IMR-90 (cell line): ENCODE measurements at regions not wholly inside any gene's neighbourhood (a gene's known extent, or its start where the extent isn't known, plus 50 kb on each side); places are given as distances from the start of the nearest gene placed in this dataset.

ENCODE experiments used
- ATAC-seq: fragments of 200-7000 bp; cut with Tn5 transposase; 2 replicates; pipeline ENCODE4 v1.9.1; 2020; ENCODE audit warnings: low read depth, mild to moderate bottlenecking, moderate library complexity
- BruUV-seq: library from RNA; stranded (reverse); fragments of 400-500 nt; replicated peaks from 2 replicates; lab custom pipeline; 2021; lab: Mats Ljungman, UMichigan
- CTCF ChIA-PET: fragments of 300-600 bp; formaldehyde crosslinking; extraction: SDS; loops from one replicate; lab custom pipeline; 2021; ENCODE audit warnings: antibody characterized with exemption; lab: Yijun Ruan, JAX
- POLR2A ChIA-PET: fragments of 300-600 bp; sonication (Branson Sonifier 250); formaldehyde crosslinking; loops from one replicate; lab custom pipeline; 2022; ENCODE audit warnings: antibody characterized with exemption; ENCODE audit not compliant: unreplicated experiment; lab: Charles Lee
- DNase-seq: peaks from one replicate; pipeline ENCODE4 v3.0.0; 2013
- H2AFZ ChIP-seq: replicated peaks from 2 replicates; pipeline ENCODE3; 2013; ENCODE audit warnings: low read length, mild to moderate bottlenecking; ENCODE audit not compliant: poor library complexity
- H2AK5ac ChIP-seq: 2 replicates; pipeline ENCODE4 v1.6.1; 2013; ENCODE audit warnings: low read depth, low read length, inconsistent platforms
- H2AK9ac ChIP-seq: replicated peaks from 2 replicates; pipeline ENCODE3; 2013; ENCODE audit warnings: mild to moderate bottlenecking, low read depth, low read length, moderate library complexity; ENCODE audit not compliant: poor library complexity
- H2BK120ac ChIP-seq: 2 replicates; pipeline ENCODE4 v1.6.1; 2013; ENCODE audit warnings: low read depth, low read length, inconsistent platforms
- H2BK15ac ChIP-seq: 3 replicates; pipeline ENCODE4 v1.6.1; 2013; ENCODE audit warnings: low read depth, low read length, inconsistent platforms
- H2BK20ac ChIP-seq: 2 replicates; pipeline ENCODE4 v1.6.1; 2013; ENCODE audit warnings: low read depth, mild to moderate bottlenecking, inconsistent platforms, low read length, moderate library complexity
- H2BK5ac ChIP-seq: 2 replicates; pipeline ENCODE4 v1.6.1; 2013; ENCODE audit warnings: mild to moderate bottlenecking, low read depth, low read length, inconsistent platforms; ENCODE audit not compliant: poor library complexity, severe bottlenecking
- H3K14ac ChIP-seq: replicated peaks from 2 replicates; pipeline ENCODE4 v1.6.1; 2013; ENCODE audit warnings: low read depth, low read length, inconsistent platforms
- H3K18ac ChIP-seq: 2 replicates; pipeline ENCODE4 v1.6.1; 2013; ENCODE audit warnings: low read depth, low read length, control low read depth
- H3K23ac ChIP-seq: 2 replicates; pipeline ENCODE4 v1.6.1; 2013; ENCODE audit warnings: low read depth, low read length, inconsistent platforms
- H3K27ac ChIP-seq: 2 replicates; pipeline ENCODE4 v1.5.1; 2013; ENCODE audit warnings: mild to moderate bottlenecking, control low read depth, low read length; ENCODE audit not compliant: insufficient read depth
- H3K27me3 ChIP-seq: 2 replicates; pipeline ENCODE4 v1.6.1; 2013; ENCODE audit warnings: low read length; ENCODE audit not compliant: control insufficient read depth, insufficient read depth
- H3K36me3 ChIP-seq: 2 replicates; pipeline ENCODE4 v1.6.1; 2013; ENCODE audit warnings: low read length, mixed read lengths; ENCODE audit not compliant: control insufficient read depth, insufficient read depth
- H3K4ac ChIP-seq: 2 replicates; pipeline ENCODE4 v1.6.1; 2013; ENCODE audit warnings: low read depth, low read length, inconsistent platforms
- H3K4me1 ChIP-seq: 2 replicates; pipeline ENCODE4 v1.6.1; 2013; ENCODE audit warnings: low read length, mixed read lengths; ENCODE audit not compliant: control insufficient read depth, insufficient read depth
- H3K4me2 ChIP-seq: 2 replicates; pipeline ENCODE4 v1.6.1; 2013; ENCODE audit warnings: low read depth, mild to moderate bottlenecking, control low read depth, low read length, moderate library complexity
- H3K4me3 ChIP-seq: 2 replicates; pipeline ENCODE4 v1.5.1; 2013; ENCODE audit warnings: low read depth, mild to moderate bottlenecking, control low read depth, low read length, moderate library complexity; ENCODE audit not compliant: insufficient read depth
- H3K56ac ChIP-seq: 2 replicates; pipeline ENCODE4 v1.6.1; 2013; ENCODE audit warnings: low read length, inconsistent platforms; ENCODE audit not compliant: insufficient read depth; ENCODE audit errors: extremely low read depth
- H3K79me1 ChIP-seq, 2 experiments: 2 replicates each; pipeline ENCODE4 v1.6.1; 2013; ENCODE audit warnings: low read length in 2 of 2, inconsistent platforms in 1 of 2, low read depth in 1 of 2
- H3K9ac ChIP-seq: 2 replicates; pipeline ENCODE4 v1.6.1; 2013; ENCODE audit warnings: low read depth, low read length, control low read depth
- H3K9me1 ChIP-seq: 2 replicates; pipeline ENCODE4 v1.6.1; 2013; ENCODE audit warnings: low read length, inconsistent platforms; ENCODE audit not compliant: insufficient read depth
- H3K9me3 ChIP-seq: 2 replicates; pipeline ENCODE4 v1.6.1; 2013; ENCODE audit warnings: low read length; ENCODE audit not compliant: control insufficient read depth, insufficient read depth
- H4K20me1 ChIP-seq: 2 replicates; pipeline ENCODE4 v1.6.1; 2013; ENCODE audit warnings: low read length, inconsistent platforms; ENCODE audit not compliant: insufficient read depth
- H4K5ac ChIP-seq: 2 replicates; pipeline ENCODE4 v1.6.1; 2013; ENCODE audit warnings: mild to moderate bottlenecking, low read depth, low read length, control low read depth
- H4K8ac ChIP-seq, 2 experiments: 2 replicates each; pipeline ENCODE4 v1.6.1; 2013; ENCODE audit warnings: low read depth in 2 of 2, low read length in 2 of 2, control low read depth in 1 of 2, inconsistent platforms in 1 of 2
- H4K91ac ChIP-seq: 2 replicates; pipeline ENCODE4 v1.6.1; 2013; ENCODE audit warnings: low read depth, low read length, inconsistent platforms; ENCODE audit not compliant: insufficient read depth
- BHLHE40 ChIP-seq: fragments of 150-350 bp; IDR thresholded peaks from 2 replicates; pipeline ENCODE4 v1.6.1; 2016; ENCODE audit warnings: mild to moderate bottlenecking, low read depth, low read length
- CEBPB ChIP-seq: IDR thresholded peaks from 2 replicates; pipeline ENCODE4 v1.6.1; 2012; ENCODE audit warnings: low read depth, low read length, improper control_type of control experiment
- CHD1 ChIP-seq: IDR thresholded peaks from 2 replicates; pipeline ENCODE4 v1.6.1; 2012; ENCODE audit warnings: low read depth, low read length, improper control_type of control experiment
- CTCF ChIP-seq: conservative IDR thresholded peaks from 2 replicates; pipeline ENCODE4 v1.5.1; 2012; ENCODE audit warnings: mild to moderate bottlenecking, low read depth, low read length, improper control_type of control experiment
- ELK1 ChIP-seq: fragments of 150-350 bp; IDR thresholded peaks from 2 replicates; pipeline ENCODE4 v1.6.1; 2016; ENCODE audit warnings: low read depth, mild to moderate bottlenecking, low read length, moderate library complexity, borderline replicate concordance
- FOS ChIP-seq: fragments of 150-350 bp; IDR thresholded peaks from 2 replicates; pipeline ENCODE4 v1.6.1; 2016; ENCODE audit warnings: low read depth, low read length
- MAFK ChIP-seq: IDR thresholded peaks from 2 replicates; pipeline ENCODE4 v1.6.1; 2012; ENCODE audit warnings: low read depth, low read length, improper control_type of control experiment
- MAZ ChIP-seq: IDR thresholded peaks from 2 replicates; pipeline ENCODE4 v1.6.1; 2012; ENCODE audit warnings: low read depth, mild to moderate bottlenecking, low read length, improper control_type of control experiment, moderate library complexity, borderline replicate concordance
- MXI1 ChIP-seq: IDR thresholded peaks from 2 replicates; pipeline ENCODE4 v1.6.1; 2012; ENCODE audit warnings: low read depth, mild to moderate bottlenecking, low read length, moderate library complexity, borderline replicate concordance
- NFE2L2 ChIP-seq: fragments of 150-350 bp; IDR thresholded peaks from 2 replicates; pipeline ENCODE4 v1.6.1; 2016; ENCODE audit warnings: low read depth, mild to moderate bottlenecking, low read length
- POLR2A ChIP-seq: IDR thresholded peaks from 2 replicates; pipeline ENCODE4 v1.6.1; 2012; ENCODE audit warnings: mild to moderate bottlenecking, low read depth, low read length
- RAD21 ChIP-seq: IDR thresholded peaks from 2 replicates; pipeline ENCODE4 v1.6.1; 2012; ENCODE audit warnings: low read length, improper control_type of control experiment
- RCOR1 ChIP-seq: IDR thresholded peaks from 2 replicates; pipeline ENCODE4 v1.6.1; 2012; ENCODE audit warnings: mild to moderate bottlenecking, low read length, improper control_type of control experiment; ENCODE audit not compliant: insufficient replicate concordance
- RFX5 ChIP-seq: IDR thresholded peaks from 2 replicates; pipeline ENCODE4 v1.8.0; 2012; ENCODE audit warnings: low read depth, mild to moderate bottlenecking, low read length, moderate library complexity
- SMC3 ChIP-seq: fragments of 150-350 bp; IDR thresholded peaks from 2 replicates; pipeline ENCODE4 v1.6.1; 2016; ENCODE audit warnings: low read depth, mild to moderate bottlenecking, antibody characterized with exemption, low read length, moderate library complexity
- USF2 ChIP-seq: fragments of 150-350 bp; IDR thresholded peaks from 2 replicates; pipeline ENCODE4 v1.6.1; 2017; ENCODE audit warnings: mild to moderate bottlenecking, antibody characterized with exemption, low read length, low read depth
- WGBS, 2 experiments: methylation state at CpG; one replicate each; pipeline versions ENCODE4 v1.1.5 to v1.1.7; 2013; ENCODE audit warnings: missing lambda C conversion rate in 2 of 2; ENCODE audit not compliant: insufficient read length in 1 of 2; ENCODE audit errors: extremely low coverage in 2 of 2; 5-methylcytosine and 5-hydroxymethylcytosine counted together
- dilution Hi-C: fragments of 300-500 bp; cut with HindIII; formaldehyde crosslinking; loops from one replicate; pipeline ENCODE4 v1.14.3; 2018; ENCODE audit warnings: low sequenced_read_pairs; ENCODE audit not compliant: unreplicated experiment
- in situ Hi-C: fragments of 300-500 bp; cut with MboI; formaldehyde crosslinking; loops from 3 replicates; pipeline ENCODE4 v1.14.3; 2019; ENCODE audit warnings: low sequenced_read_pairs, inconsistent platforms, mixed read lengths
- intact Hi-C: fragments of 100-400 bp; cut with micrococcal nuclease; formaldehyde crosslinking; loops from 2 replicates; pipeline ENCODE4 v1.10.0; 2022

GRCh38 chr17:14738652-14738988 is 437.7 kb downstream of the HS3ST3B1 start:
- H4K8ac ChIP-seq: peak overlapping the region; percentile 17 to 87; a peak in 3 of 4 replicates
- H3K9me3 ChIP-seq: no peaks in the 10 kb centered on the region
- H3K4ac ChIP-seq: peak overlapping the region; percentile 92
- no CpG with 5 or more reads among the region's 7 CpGs for WGBS, 2 experiments
- no peaks in the 10 kb centered on the region for H3K79me1 ChIP-seq
- H3K36me3 ChIP-seq: no peaks in the 10 kb centered on the region
- 0 out of 2 replicates have a peak overlapping the region, but pooled peaks have one; percentile 29 for H3K23ac ChIP-seq
- H2BK20ac ChIP-seq: peak overlapping the region; percentile 90
- H3K9me1 ChIP-seq: peaks cover 6% of the 10 kb centered on the region; the same call in 1 of the 2 replicates
- CTCF ChIA-PET: interaction anchor here (1.0 to 1.2 kb wide), 2 partner anchors 11 to 357 kb away, joined by 3 to 6 read pairs; no protein-coding TSS in a partner anchor
- POLR2A ChIA-PET: interaction anchor here (0.6 kb wide), 1 partner anchor 86 kb away, joined by 3 read pairs; no protein-coding TSS in a partner anchor
- H2BK5ac ChIP-seq: peak overlapping the region; percentile 92
- peak overlapping the region; percentile 91 for H3K18ac ChIP-seq
- peak overlapping the region; percentile 56 for H4K91ac ChIP-seq
- H3K14ac ChIP-seq: peak overlapping the region; percentile 88
- H3K4me1 ChIP-seq: peaks cover 6% of the 10 kb centered on the region
- peak overlapping the region; percentile 81 for H3K27ac ChIP-seq
- TF ChIP-seq RCOR1 (no peak), POLR2A (no peak), MAZ (no peak), FOS (no peak), MAFK (no peak), ELK1 (no peak), CTCF (no peak), MXI1 (no peak), BHLHE40 (no peak), RAD21 (no peak), CEBPB (no peak), SMC3 (no peak), USF2 (no peak), CHD1 (no peak), RFX5 (no peak), NFE2L2 (no peak)
- dilution Hi-C loops: no loop called here
- peak overlapping the region; percentile 44; the same call in 1 of the 2 replicates for H3K56ac ChIP-seq
- DNase-seq (no peak), ATAC-seq (peak; percentile 36; the same call in 1 of the 2 replicates)
- intact Hi-C loops: loop anchor here (2.0 kb wide), 1 partner anchor 434 kb away; no protein-coding TSS in a partner anchor
- no peak overlapping the region for H2AFZ ChIP-seq
- peak overlapping the region; percentile 60; the same call in 1 of the 2 replicates for H4K5ac ChIP-seq
- H3K9ac ChIP-seq: no peak overlapping the region
- no TSS peak for BruUV-seq
- H2BK15ac ChIP-seq: peak overlapping the region; percentile 74; the same call in 2 of the 3 replicates
- H3K4me3 ChIP-seq: no peak overlapping the region
- peak overlapping the region; percentile 49 for H3K4me2 ChIP-seq
- H4K20me1 ChIP-seq: no peaks in the 10 kb centered on the region
- H2AK5ac ChIP-seq: peak overlapping the region; percentile 72
- no peaks in the 10 kb centered on the region for H3K27me3 ChIP-seq
- peak overlapping the region; percentile 93 for H2BK120ac ChIP-seq
- in situ Hi-C loops: loop anchor here (10.0 kb wide), 1 partner anchor 106 kb away; no protein-coding TSS in a partner anchor
- no peak overlapping the region for H2AK9ac ChIP-seq
